Keratinocyte (primary cell): ENCODE measurements at regions not wholly inside any gene's neighbourhood (a gene's known extent, or its start where the extent isn't known, plus 50 kb on each side); places are given as distances from the start of the nearest gene placed in this dataset.

Source experiments
- DNase-seq: peaks from one replicate; pipeline ENCODE4 v3.0.0-alpha.2; 2011; ENCODE audit warnings: low read depth, missing footprints, low spot score
- FAIRE-seq: peaks from 2 replicates; lab custom pipeline; 2011; peaks lifted over from hg19 to GRCh38; lab: Jason Lieb, UNC
- H2AFZ ChIP-seq: 2 replicates; pipeline ENCODE4 v1.6.0; 2012; ENCODE audit warnings: low read length, control low read depth, inconsistent platforms; ENCODE audit not compliant: control insufficient read depth
- H3K27ac ChIP-seq: 2 replicates; pipeline ENCODE4 v1.5.1; 2011; ENCODE audit warnings: low read length; ENCODE audit not compliant: control insufficient read depth, insufficient read depth
- H3K27me3 ChIP-seq: 3 replicates; pipeline ENCODE4 v1.6.0; 2011; ENCODE audit warnings: low read length; ENCODE audit not compliant: control insufficient read depth, insufficient read depth; ENCODE audit errors: extremely low read depth
- H3K36me3 ChIP-seq, 2 experiments: 2 replicates in 1 of 2; 3 replicates in 1 of 2; pipeline ENCODE4 v1.5.1; 2011; ENCODE audit warnings: low read length in 2 of 2, mild to moderate bottlenecking in 1 of 2; ENCODE audit not compliant: control insufficient read depth in 2 of 2, insufficient read depth in 2 of 2; ENCODE audit errors: extremely low read depth in 1 of 2
- H3K4me1 ChIP-seq: 3 replicates; pipeline ENCODE4 v1.5.1; 2011; ENCODE audit warnings: low read length; ENCODE audit not compliant: control insufficient read depth, insufficient read depth; ENCODE audit errors: extremely low read depth
- H3K4me2 ChIP-seq: 3 replicates; pipeline ENCODE4 v1.6.0; 2011; ENCODE audit warnings: low read depth, low read length; ENCODE audit not compliant: control insufficient read depth, insufficient read depth; ENCODE audit errors: extremely low read depth
- H3K4me3 ChIP-seq, 3 experiments: fragments of 200-600 bp in 1 of 3; sonication (generic) in 1 of 3; 2 replicates in 2 of 3; 3 replicates in 1 of 3; pipeline ENCODE4 v1.5.1; 2011 to 2016; ENCODE audit warnings: low read length in 3 of 3, mild to moderate bottlenecking in 3 of 3, control low read depth in 2 of 3, inconsistent platforms in 1 of 3, low read depth in 1 of 3, mixed read lengths in 1 of 3, mixed run types in 1 of 3, moderate library complexity in 1 of 3; ENCODE audit not compliant: control insufficient read depth in 2 of 3, insufficient read depth in 2 of 3; ENCODE audit errors: extremely low read depth in 1 of 3
- H3K79me2 ChIP-seq: 2 replicates; pipeline ENCODE4 v1.6.0; 2012; ENCODE audit warnings: low read length; ENCODE audit not compliant: control insufficient read depth, insufficient read depth
- H3K9ac ChIP-seq: 3 replicates; pipeline ENCODE4 v1.6.0; 2011; ENCODE audit warnings: low read length; ENCODE audit not compliant: control insufficient read depth, insufficient read depth; ENCODE audit errors: extremely low read depth
- H3K9me1 ChIP-seq: 3 replicates; pipeline ENCODE4 v1.6.0; 2011; ENCODE audit warnings: low read length; ENCODE audit not compliant: control insufficient read depth, insufficient read depth; ENCODE audit errors: extremely low read depth
- H3K9me3 ChIP-seq: 2 replicates; pipeline ENCODE4 v1.5.1; 2012; ENCODE audit warnings: low read depth, low read length; ENCODE audit not compliant: control insufficient read depth
- H4K20me1 ChIP-seq: 3 replicates; pipeline ENCODE4 v1.6.0; 2011; ENCODE audit warnings: low read length; ENCODE audit not compliant: control insufficient read depth, insufficient read depth; ENCODE audit errors: extremely low read depth
- CTCF ChIP-seq, 3 experiments: IDR thresholded peaks in 1 of 3; conservative IDR thresholded peaks in 1 of 3; optimal IDR thresholded peaks in 1 of 3; 2 replicates in 2 of 3; 3 replicates in 1 of 3; pipeline versions ENCODE3 to v1.5.1; 2011; ENCODE audit warnings: low read length in 3 of 3, mild to moderate bottlenecking in 3 of 3, moderate library complexity in 2 of 3, control low read depth in 1 of 3, inconsistent platforms in 1 of 3; ENCODE audit not compliant: insufficient read depth in 2 of 3; ENCODE audit errors: extremely low read depth in 1 of 3
- EZH2 ChIP-seq: IDR thresholded peaks from one replicate; pipeline ENCODE4 v1.6.1; 2012; ENCODE audit warnings: inconsistent platforms, mild to moderate bottlenecking, low read length, moderate library complexity
- dilution Hi-C: fragments of 300-500 bp; cut with MboI; formaldehyde crosslinking; loops from one replicate; pipeline ENCODE4 v1.7.0; 2020; ENCODE audit warnings: low sequenced_read_pairs; ENCODE audit not compliant: extremely low pct_ligation_motif_present

GRCh38 chr11:115869131-115869530, 364.9 kb upstream of the CADM1 start:
- Histone ChIP-seq H3K27me3 (no peaks in the 10 kb centered on the region), H3K9me3 (no peaks in the 10 kb centered on the region), H3K4me1 (no peaks in the 10 kb centered on the region), H3K9me1 (no peaks in the 10 kb centered on the region), H2AFZ (no peak overlapping the region), H3K36me3 (no peaks in the 10 kb centered on the region), H3K4me2 (no peak overlapping the region), H3K79me2 (no peaks in the 10 kb centered on the region), H3K4me3 (no peak overlapping the region), H3K9ac (no peak overlapping the region), H3K27ac (no peak overlapping the region), H4K20me1 (no peaks in the 10 kb centered on the region)
- FAIRE-seq (no peak), DNase-seq (no peak)
- dilution Hi-C loops, result no loop called here
- TF ChIP-seq CTCF (optimal IDR thresholded peaks at IDR 0.05 in 1 of 3, IDR thresholded peaks at IDR 0.05 in 1 of 3, conservative IDR thresholded peaks at IDR 0.05 in 1 of 3; ENCODE audit: extremely low read depth in 1 of 3, insufficient read depth in 2 of 3, low read length in 3 of 3) (no peak), EZH2 (no peak)

GRCh38 chr11:115860246-115860645, 356.0 kb upstream of the CADM1 start:
- FAIRE-seq (no peak), DNase-seq (no peak)
- TF ChIP-seq CTCF (optimal IDR thresholded peaks at IDR 0.05 in 1 of 3, IDR thresholded peaks at IDR 0.05 in 1 of 3, conservative IDR thresholded peaks at IDR 0.05 in 1 of 3; ENCODE audit: extremely low read depth in 1 of 3, insufficient read depth in 2 of 3, low read length in 3 of 3) (no peak), EZH2 (no peak)
- H3K9me1 ChIP-seq, result no peaks in the 10 kb centered on the region
- H3K36me3 ChIP-seq, result no peaks in the 10 kb centered on the region
- H3K9ac ChIP-seq, result no peak overlapping the region
- no peaks in the 10 kb centered on the region for H3K27me3 ChIP-seq
- H3K9me3 ChIP-seq, result no peaks in the 10 kb centered on the region
- no peak overlapping the region for H3K4me2 ChIP-seq
- no peaks in the 10 kb centered on the region for H4K20me1 ChIP-seq
- dilution Hi-C loops, result no loop called here
- no peak overlapping the region for H3K27ac ChIP-seq
- H3K4me3 ChIP-seq, result no peak overlapping the region
- H2AFZ ChIP-seq, result no peak overlapping the region
- H3K4me1 ChIP-seq, result no peaks in the 10 kb centered on the region
- H3K79me2 ChIP-seq, result no peaks in the 10 kb centered on the region
